Prostate gland (tissue), 2 donors: ENCODE measurements at regions not wholly inside any gene's neighbourhood (a gene's known extent, or its start where the extent isn't known, plus 50 kb on each side); places are given as distances from the start of the nearest gene placed in this dataset.

ENCODE experiments used
- POLR2A ChIP-seq: fragments of 450-650 bp; IDR thresholded peaks from one replicate; pipeline ENCODE4 v1.6.1; 2016; ENCODE audit warnings: antibody characterized with exemption, mild to moderate bottlenecking
- TF ChIP-seq, protein P1 (sequence below), 4 experiments: fragments of 200-600 bp in 2 of 4; fragments of 450-650 bp in 2 of 4; sonication (generic) in 2 of 4; IDR thresholded peaks; 1 replicate in 3 of 4; 2 replicates in 1 of 4; pipeline ENCODE4 v1.5.1; 2016 to 2019; ENCODE audit warnings: antibody characterized with exemption in 4 of 4, mild to moderate bottlenecking in 2 of 4, moderate library complexity in 2 of 4

DNA sequence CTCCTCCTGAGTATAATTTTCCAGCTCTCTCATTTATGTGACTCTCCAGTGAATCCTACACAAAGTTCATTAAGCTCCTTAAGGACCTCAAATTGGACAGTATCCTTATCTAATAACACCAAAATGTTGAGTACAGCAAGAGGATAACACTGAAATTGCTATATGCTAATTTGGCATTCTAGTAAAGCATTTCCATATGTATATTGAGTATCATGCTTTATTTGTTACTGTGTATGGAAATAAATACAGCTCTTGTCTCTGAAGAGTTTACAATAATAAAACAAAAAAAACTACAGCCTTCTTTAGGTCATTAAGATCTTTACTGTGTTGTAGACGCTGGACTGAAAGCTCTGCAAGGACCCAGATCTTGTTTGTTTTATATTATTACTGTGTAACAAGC, 1341.3 kb downstream of the ROBO1 start:
- TF ChIP-seq, protein P1, sequence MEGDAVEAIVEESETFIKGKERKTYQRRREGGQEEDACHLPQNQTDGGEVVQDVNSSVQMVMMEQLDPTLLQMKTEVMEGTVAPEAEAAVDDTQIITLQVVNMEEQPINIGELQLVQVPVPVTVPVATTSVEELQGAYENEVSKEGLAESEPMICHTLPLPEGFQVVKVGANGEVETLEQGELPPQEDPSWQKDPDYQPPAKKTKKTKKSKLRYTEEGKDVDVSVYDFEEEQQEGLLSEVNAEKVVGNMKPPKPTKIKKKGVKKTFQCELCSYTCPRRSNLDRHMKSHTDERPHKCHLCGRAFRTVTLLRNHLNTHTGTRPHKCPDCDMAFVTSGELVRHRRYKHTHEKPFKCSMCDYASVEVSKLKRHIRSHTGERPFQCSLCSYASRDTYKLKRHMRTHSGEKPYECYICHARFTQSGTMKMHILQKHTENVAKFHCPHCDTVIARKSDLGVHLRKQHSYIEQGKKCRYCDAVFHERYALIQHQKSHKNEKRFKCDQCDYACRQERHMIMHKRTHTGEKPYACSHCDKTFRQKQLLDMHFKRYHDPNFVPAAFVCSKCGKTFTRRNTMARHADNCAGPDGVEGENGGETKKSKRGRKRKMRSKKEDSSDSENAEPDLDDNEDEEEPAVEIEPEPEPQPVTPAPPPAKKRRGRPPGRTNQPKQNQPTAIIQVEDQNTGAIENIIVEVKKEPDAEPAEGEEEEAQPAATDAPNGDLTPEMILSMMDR (IDR thresholded peaks at IDR 0.05), result no peak
- TF ChIP-seq POLR2A, result no peak
